ENCODE measurements at regions not wholly inside any gene's neighbourhood (a gene's known extent, or its start where the extent isn't known, plus 50 kb on each side); places are given as distances from the start of the nearest gene placed in this dataset.

GRCh38 chr7:18132811-18133210 lies 105.2 kb upstream of the PRPS1L1 start:
- Histone ChIP-seq H2BK12ac (ENCODE audit: low read length in 2 of 2) (no peak overlapping the region), H2BK15ac (ENCODE audit: low read depth, poor library complexity, severe bottlenecking) (no peak overlapping the region), H4K8ac (ENCODE audit: low read length) (no peak overlapping the region), H3K4ac (ENCODE audit: low read depth in 1 of 2, low read length in 2 of 2) (no peak overlapping the region), H2AFZ (ENCODE audit: low read depth, low read length) (no peak overlapping the region), H3K4me2 (ENCODE audit: low read length, poor library complexity, severe bottlenecking) (no peak overlapping the region), H4K91ac (ENCODE audit: low read length) (no peak overlapping the region), H3K9ac (ENCODE audit: low read length) (no peak overlapping the region), H3K18ac (ENCODE audit: low read depth in 1 of 2, low read length in 2 of 2) (no peak overlapping the region), H3K4me1 (ENCODE audit: control insufficient read depth, insufficient read depth, low read depth, low read length) (no peaks in the 10 kb centered on the region), H3K9me3 (ENCODE audit: control insufficient read depth, low read length) (no peaks in the 10 kb centered on the region), H3K27me3 (ENCODE audit: control insufficient read depth in 1 of 2, insufficient read depth in 1 of 2, low read length in 2 of 2) (no peaks in the 10 kb centered on the region), H3K79me1 (replicated peaks; ENCODE audit: low read length, poor library complexity, severe bottlenecking) (no peaks in the 10 kb centered on the region), H3K14ac (ENCODE audit: low read length in 2 of 2) (no peak overlapping the region), H2AK5ac (ENCODE audit: low read length, severe bottlenecking) (no peak overlapping the region), H3K23ac (ENCODE audit: low read length in 2 of 2) (no peak overlapping the region), H2BK5ac (ENCODE audit: low read depth, low read length, poor library complexity, severe bottlenecking) (no peak overlapping the region), H3K27ac (ENCODE audit: low read length, poor library complexity, severe bottlenecking) (no peak overlapping the region), H2BK120ac (ENCODE audit: low read depth, low read length) (no peak overlapping the region), H3K4me3 (ENCODE audit: insufficient read depth in 1 of 2, low read depth in 1 of 2, low read length in 2 of 2) (no peak overlapping the region), H3K36me3 (ENCODE audit: control insufficient read depth in 1 of 2, insufficient read depth in 2 of 2, low read depth in 1 of 2, low read length in 2 of 2) (no peaks in the 10 kb centered on the region)
- no peak for DNase-seq

- Histone ChIP-seq H3K4me3 (ENCODE audit: insufficient read depth in 1 of 2, low read depth in 1 of 2, low read length in 2 of 2) (no peak overlapping the region), H3K4me1 (ENCODE audit: control insufficient read depth, insufficient read depth, low read depth, low read length) (no peaks in the 10 kb centered on the region), H4K91ac (ENCODE audit: low read length) (no peak overlapping the region), H3K79me1 (replicated peaks; ENCODE audit: low read length, poor library complexity, severe bottlenecking) (no peaks in the 10 kb centered on the region), H2AFZ (ENCODE audit: low read depth, low read length) (no peak overlapping the region), H3K27me3 (ENCODE audit: control insufficient read depth in 1 of 2, insufficient read depth in 1 of 2, low read length in 2 of 2) (no peaks in the 10 kb centered on the region), H2BK120ac (ENCODE audit: low read depth, low read length) (no peak overlapping the region), H2BK5ac (ENCODE audit: low read depth, low read length, poor library complexity, severe bottlenecking) (no peak overlapping the region), H3K27ac (ENCODE audit: low read length, poor library complexity, severe bottlenecking) (no peak overlapping the region), H4K8ac (ENCODE audit: low read length) (no peak overlapping the region), H3K4me2 (ENCODE audit: low read length, poor library complexity, severe bottlenecking) (no peak overlapping the region), H3K9me3 (ENCODE audit: control insufficient read depth, low read length) (no peaks in the 10 kb centered on the region), H3K36me3 (ENCODE audit: control insufficient read depth in 1 of 2, insufficient read depth in 2 of 2, low read depth in 1 of 2, low read length in 2 of 2) (no peaks in the 10 kb centered on the region), H3K23ac (ENCODE audit: low read length in 2 of 2) (no peak overlapping the region), H2BK12ac (ENCODE audit: low read length in 2 of 2) (no peak overlapping the region), H3K9ac (ENCODE audit: low read length) (no peak overlapping the region), H3K14ac (ENCODE audit: low read length in 2 of 2) (no peak overlapping the region), H3K4ac (ENCODE audit: low read depth in 1 of 2, low read length in 2 of 2) (no peak overlapping the region), H2AK5ac (ENCODE audit: low read length, severe bottlenecking) (no peak overlapping the region), H3K18ac (ENCODE audit: low read depth in 1 of 2, low read length in 2 of 2) (no peak overlapping the region), H2BK15ac (ENCODE audit: low read depth, poor library complexity, severe bottlenecking) (no peak overlapping the region)
- no peak for DNase-seq
- WGBS, result 100% methylated on average over 2 of the region's 3 CpGs
These were observed 106.3 kb upstream of the PRPS1L1 start for GRCh38 chr7:18133921-18134320.

- no peak for DNase-seq
- no peak overlapping the region for H2BK15ac ChIP-seq (ENCODE audit: low read depth, poor library complexity, severe bottlenecking)
These were observed 113.3 kb upstream of the PRPS1L1 start for GRCh38 chr7:18140943-18141342.

GRCh38 chr7:18144166-18144565 lies 116.5 kb upstream of the PRPS1L1 start:
- H3K14ac ChIP-seq (ENCODE audit: low read length in 2 of 2), result no peak overlapping the region
- no peak overlapping the region for H2BK15ac ChIP-seq (ENCODE audit: low read depth, poor library complexity, severe bottlenecking)
- no peak overlapping the region for H4K91ac ChIP-seq (ENCODE audit: low read length)
- no peak overlapping the region for H2AK5ac ChIP-seq (ENCODE audit: low read length, severe bottlenecking)
- H3K23ac ChIP-seq (ENCODE audit: low read length in 2 of 2), result no peak overlapping the region
- H3K4me2 ChIP-seq (ENCODE audit: low read length, poor library complexity, severe bottlenecking), result no peak overlapping the region
- H3K27ac ChIP-seq (ENCODE audit: low read length, poor library complexity, severe bottlenecking), result no peak overlapping the region
- no peaks in the 10 kb centered on the region for H3K79me1 ChIP-seq (replicated peaks; ENCODE audit: low read length, poor library complexity, severe bottlenecking)
- no peak overlapping the region for H2BK120ac ChIP-seq (ENCODE audit: low read depth, low read length)
- 93% methylated on average over 1 of the region's 1 CpG for whole genome bisulfite sequencing
- no peaks in the 10 kb centered on the region for H3K36me3 ChIP-seq (ENCODE audit: control insufficient read depth in 1 of 2, insufficient read depth in 2 of 2, low read depth in 1 of 2, low read length in 2 of 2)
- H3K18ac ChIP-seq (ENCODE audit: low read depth in 1 of 2, low read length in 2 of 2), result no peak overlapping the region
- no peaks in the 10 kb centered on the region for H3K9me3 ChIP-seq (ENCODE audit: control insufficient read depth, low read length)
- H3K9ac ChIP-seq (ENCODE audit: low read length), result no peak overlapping the region
- H4K8ac ChIP-seq (ENCODE audit: low read length), result no peak overlapping the region
- DNase-seq, result no peak
- H3K4me3 ChIP-seq (ENCODE audit: insufficient read depth in 1 of 2, low read depth in 1 of 2, low read length in 2 of 2), result no peak overlapping the region
- peaks cover 0 to 12% of the 10 kb centered on the region in 2 experiments for H3K27me3 ChIP-seq (ENCODE audit: control insufficient read depth in 1 of 2, insufficient read depth in 1 of 2, low read length in 2 of 2)
- no peak overlapping the region for H2BK5ac ChIP-seq (ENCODE audit: low read depth, low read length, poor library complexity, severe bottlenecking)
- no peak overlapping the region for H2AFZ ChIP-seq (ENCODE audit: low read depth, low read length)
- no peak overlapping the region for H3K4ac ChIP-seq (ENCODE audit: low read depth in 1 of 2, low read length in 2 of 2)
- H2BK12ac ChIP-seq (ENCODE audit: low read length in 2 of 2), result no peak overlapping the region
- H3K4me1 ChIP-seq (ENCODE audit: control insufficient read depth, insufficient read depth, low read depth, low read length), result no peaks in the 10 kb centered on the region

More at GRCh38 chr7:18140943-18141342, 113.3 kb upstream of the PRPS1L1 start:
- Histone ChIP-seq H3K18ac (ENCODE audit: low read depth in 1 of 2, low read length in 2 of 2) (no peak overlapping the region), H3K27ac (ENCODE audit: low read length, poor library complexity, severe bottlenecking) (no peak overlapping the region), H4K8ac (ENCODE audit: low read length) (no peak overlapping the region), H3K79me1 (replicated peaks; ENCODE audit: low read length, poor library complexity, severe bottlenecking) (no peaks in the 10 kb centered on the region), H2AK5ac (ENCODE audit: low read length, severe bottlenecking) (no peak overlapping the region), H3K9me3 (ENCODE audit: control insufficient read depth, low read length) (no peaks in the 10 kb centered on the region), H3K9ac (ENCODE audit: low read length) (no peak overlapping the region), H3K23ac (ENCODE audit: low read length in 2 of 2) (no peak overlapping the region), H2AFZ (ENCODE audit: low read depth, low read length) (no peak overlapping the region), H3K4me3 (ENCODE audit: insufficient read depth in 1 of 2, low read depth in 1 of 2, low read length in 2 of 2) (no peak overlapping the region), H3K4ac (ENCODE audit: low read depth in 1 of 2, low read length in 2 of 2) (no peak overlapping the region), H3K14ac (ENCODE audit: low read length in 2 of 2) (no peak overlapping the region), H3K27me3 (ENCODE audit: control insufficient read depth in 1 of 2, insufficient read depth in 1 of 2, low read length in 2 of 2) (peaks cover 0 to 12% of the 10 kb centered on the region in 2 experiments), H2BK5ac (ENCODE audit: low read depth, low read length, poor library complexity, severe bottlenecking) (no peak overlapping the region), H2BK120ac (ENCODE audit: low read depth, low read length) (no peak overlapping the region), H4K91ac (ENCODE audit: low read length) (no peak overlapping the region), H3K36me3 (ENCODE audit: control insufficient read depth in 1 of 2, insufficient read depth in 2 of 2, low read depth in 1 of 2, low read length in 2 of 2) (no peaks in the 10 kb centered on the region), H3K4me2 (ENCODE audit: low read length, poor library complexity, severe bottlenecking) (no peak overlapping the region), H2BK12ac (ENCODE audit: low read length in 2 of 2) (no peak overlapping the region), H3K4me1 (ENCODE audit: control insufficient read depth, insufficient read depth, low read depth, low read length) (no peaks in the 10 kb centered on the region)
